Liver (tissue), 3 donors: ENCODE measurements at regions not wholly inside any gene's neighbourhood (a gene's known extent, or its start where the extent isn't known, plus 50 kb on each side); places are given as distances from the start of the nearest gene placed in this dataset.

Experiments used
- CTCF ChIP-seq: fragments of 150-350 bp; IDR thresholded peaks from 2 replicates; pipeline ENCODE4 v1.5.1; 2017; ENCODE audit warnings: improper control_type of control experiment, low read depth, low read length; ENCODE audit not compliant: missing input control
- SP1 ChIP-seq: IDR thresholded peaks from 2 replicates; pipeline ENCODE4 v1.6.1; 2018; ENCODE audit warnings: antibody characterized with exemption, mild to moderate bottlenecking
- donor health status: healthy.
- donor health status: healthy.

GRCh38 chr10:21032587-21033319 is 135.6 kb upstream of the NEBL start:
- TF ChIP-seq CTCF, result no peak
- no peak for TF ChIP-seq SP1
